ENCODE measurements at regions not wholly inside any gene's neighbourhood (a gene's known extent, or its start where the extent isn't known, plus 50 kb on each side); places are given as distances from the start of the nearest gene placed in this dataset.

GRCh38 chr18:40687399-40687798 is 1267.6 kb upstream of the PIK3C3 start:
- CTCF ChIA-PET (ENCODE audit: unreplicated experiment), result no interaction called here
- Histone ChIP-seq H3K9me2 (ENCODE audit: insufficient read depth, low read length) (no peaks in the 10 kb centered on the region), H3K4me2 (ENCODE audit: low read length) (no peak overlapping the region), H4K20me1 (ENCODE audit: insufficient read depth, low read length) (no peaks in the 10 kb centered on the region), H3K9me3 (ENCODE audit: low read length) (no peaks in the 10 kb centered on the region), H3K4me3 (ENCODE audit: low read depth, low read length, poor library complexity, severe bottlenecking) (no peak overlapping the region), H3K36me3 (ENCODE audit: insufficient read depth, low read length) (no peaks in the 10 kb centered on the region), H3K79me2 (ENCODE audit: insufficient read depth, low read depth, low read length) (no peaks in the 10 kb centered on the region), H3K27ac (ENCODE audit: low read depth, low read length, poor library complexity, severe bottlenecking) (no peak overlapping the region), H3K4me1 (ENCODE audit: insufficient read depth, low read length, poor library complexity, severe bottlenecking) (no peaks in the 10 kb centered on the region), H2AFZ (ENCODE audit: low read length) (no peak overlapping the region)
- POLR2A ChIA-PET, result no interaction called here
- no peak for DNase-seq (ENCODE audit: low spot score)
- BruUV-seq (replicated peaks), result no TSS peak
- TF ChIP-seq CTCF (conservative IDR thresholded peaks at IDR 0.05; ENCODE audit: low read length) (no peak), EZH2phosphoT487 (IDR thresholded peaks at IDR 0.05; ENCODE audit: borderline replicate concordance, low read depth, low read length) (no peak)
- intact Hi-C loops (cut with micrococcal nuclease; ENCODE audit: unreplicated experiment), result no loop called here

DNA sequence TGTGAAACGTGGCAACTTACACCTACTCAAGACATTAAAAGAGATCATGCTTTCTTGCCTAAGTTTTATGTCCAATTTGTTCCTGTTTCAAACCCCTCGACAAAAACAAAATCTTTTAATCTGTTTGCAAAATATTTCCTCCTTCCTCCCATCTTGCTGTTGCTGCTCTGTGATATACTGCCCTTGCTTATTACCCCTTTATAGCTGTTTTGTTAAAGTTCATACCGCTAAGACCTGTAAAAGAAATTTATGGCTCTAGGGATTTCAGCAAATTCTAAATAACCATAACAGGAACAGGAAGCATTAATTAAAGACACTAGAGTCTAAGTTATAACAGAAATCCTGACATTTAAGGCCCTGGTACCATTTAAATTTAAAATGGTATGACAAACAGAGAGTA is 1268.2 kb upstream of the PIK3C3 start:
- intact Hi-C loops (cut with micrococcal nuclease; ENCODE audit: unreplicated experiment), result no loop called here
- H3K27ac ChIP-seq (ENCODE audit: low read depth, low read length, poor library complexity, severe bottlenecking), result no peak overlapping the region
- no peaks in the 10 kb centered on the region for H3K9me3 ChIP-seq (ENCODE audit: low read length)
- no peak overlapping the region for H3K4me3 ChIP-seq (ENCODE audit: low read depth, low read length, poor library complexity, severe bottlenecking)
- no peak overlapping the region for H2AFZ ChIP-seq (ENCODE audit: low read length)
- no peaks in the 10 kb centered on the region for H3K36me3 ChIP-seq (ENCODE audit: insufficient read depth, low read length)
- no peaks in the 10 kb centered on the region for H3K4me1 ChIP-seq (ENCODE audit: insufficient read depth, low read length, poor library complexity, severe bottlenecking)
- BruUV-seq (replicated peaks), result no TSS peak
- no peaks in the 10 kb centered on the region for H3K79me2 ChIP-seq (ENCODE audit: insufficient read depth, low read depth, low read length)
- H3K9me2 ChIP-seq (ENCODE audit: insufficient read depth, low read length), result no peaks in the 10 kb centered on the region
- no peak overlapping the region for H3K4me2 ChIP-seq (ENCODE audit: low read length)
- no peak for TF ChIP-seq EZH2phosphoT487 (IDR thresholded peaks at IDR 0.05; ENCODE audit: borderline replicate concordance, low read depth, low read length)
- TF ChIP-seq CTCF (conservative IDR thresholded peaks at IDR 0.05; ENCODE audit: low read length), result no peak
- POLR2A ChIA-PET, result no interaction called here
- no peak for DNase-seq (ENCODE audit: low spot score)
- H4K20me1 ChIP-seq (ENCODE audit: insufficient read depth, low read length), result no peaks in the 10 kb centered on the region
- CTCF ChIA-PET (ENCODE audit: unreplicated experiment), result no interaction called here

GRCh38 chr18:40685219-40685618 is 1269.8 kb upstream of the PIK3C3 start:
- POLR2A ChIA-PET, result no interaction called here
- H3K4me3 ChIP-seq (ENCODE audit: low read depth, low read length, poor library complexity, severe bottlenecking), result no peak overlapping the region
- BruUV-seq (replicated peaks), result no TSS peak
- H3K4me2 ChIP-seq (ENCODE audit: low read length), result no peak overlapping the region
- no peaks in the 10 kb centered on the region for H3K79me2 ChIP-seq (ENCODE audit: insufficient read depth, low read depth, low read length)
- no peak overlapping the region for H3K27ac ChIP-seq (ENCODE audit: low read depth, low read length, poor library complexity, severe bottlenecking)
- DNase-seq (ENCODE audit: low spot score), result no peak
- no peaks in the 10 kb centered on the region for H3K36me3 ChIP-seq (ENCODE audit: insufficient read depth, low read length)
- H2AFZ ChIP-seq (ENCODE audit: low read length), result no peak overlapping the region
- intact Hi-C loops (cut with micrococcal nuclease; ENCODE audit: unreplicated experiment), result no loop called here
- TF ChIP-seq CTCF (conservative IDR thresholded peaks at IDR 0.05; ENCODE audit: low read length), result no peak
- no peaks in the 10 kb centered on the region for H3K9me3 ChIP-seq (ENCODE audit: low read length)
- no peaks in the 10 kb centered on the region for H3K4me1 ChIP-seq (ENCODE audit: insufficient read depth, low read length, poor library complexity, severe bottlenecking)
- no peaks in the 10 kb centered on the region for H3K9me2 ChIP-seq (ENCODE audit: insufficient read depth, low read length)
- CTCF ChIA-PET (ENCODE audit: unreplicated experiment), result no interaction called here
- H4K20me1 ChIP-seq (ENCODE audit: insufficient read depth, low read length), result no peaks in the 10 kb centered on the region
